IMR-90 (cell line): ENCODE measurements at regions not wholly inside any gene's neighbourhood (a gene's known extent, or its start where the extent isn't known, plus 50 kb on each side); places are given as distances from the start of the nearest gene placed in this dataset.

Experiments used
- BHLHE40 ChIP-seq: fragments of 150-350 bp; IDR thresholded peaks from 2 replicates; pipeline ENCODE4 v1.6.1; 2016; ENCODE audit warnings: mild to moderate bottlenecking, low read depth, low read length
- CEBPB ChIP-seq: IDR thresholded peaks from 2 replicates; pipeline ENCODE4 v1.6.1; 2012; ENCODE audit warnings: low read depth, low read length, improper control_type of control experiment
- FOS ChIP-seq: fragments of 150-350 bp; IDR thresholded peaks from 2 replicates; pipeline ENCODE4 v1.6.1; 2016; ENCODE audit warnings: low read depth, low read length
- MAFK ChIP-seq: IDR thresholded peaks from 2 replicates; pipeline ENCODE4 v1.6.1; 2012; ENCODE audit warnings: low read depth, low read length, improper control_type of control experiment
- MAZ ChIP-seq: IDR thresholded peaks from 2 replicates; pipeline ENCODE4 v1.6.1; 2012; ENCODE audit warnings: low read depth, mild to moderate bottlenecking, low read length, improper control_type of control experiment, moderate library complexity, borderline replicate concordance
- MXI1 ChIP-seq: IDR thresholded peaks from 2 replicates; pipeline ENCODE4 v1.6.1; 2012; ENCODE audit warnings: low read depth, mild to moderate bottlenecking, low read length, moderate library complexity, borderline replicate concordance
- POLR2A ChIP-seq: IDR thresholded peaks from 2 replicates; pipeline ENCODE4 v1.6.1; 2012; ENCODE audit warnings: mild to moderate bottlenecking, low read depth, low read length
- RAD21 ChIP-seq: IDR thresholded peaks from 2 replicates; pipeline ENCODE4 v1.6.1; 2012; ENCODE audit warnings: low read length, improper control_type of control experiment
- TF ChIP-seq, protein P1 (sequence below): conservative IDR thresholded peaks from 2 replicates; pipeline ENCODE4 v1.5.1; 2012; ENCODE audit warnings: mild to moderate bottlenecking, low read depth, low read length, improper control_type of control experiment
- TF ChIP-seq, protein P2 (sequence below): fragments of 150-350 bp; IDR thresholded peaks from 2 replicates; pipeline ENCODE4 v1.6.1; 2017; ENCODE audit warnings: mild to moderate bottlenecking, antibody characterized with exemption, low read length, low read depth
- TF ChIP-seq, protein P3 (sequence below): fragments of 150-350 bp; IDR thresholded peaks from 2 replicates; pipeline ENCODE4 v1.6.1; 2016; ENCODE audit warnings: low read depth, mild to moderate bottlenecking, low read length, moderate library complexity, borderline replicate concordance

DNA sequence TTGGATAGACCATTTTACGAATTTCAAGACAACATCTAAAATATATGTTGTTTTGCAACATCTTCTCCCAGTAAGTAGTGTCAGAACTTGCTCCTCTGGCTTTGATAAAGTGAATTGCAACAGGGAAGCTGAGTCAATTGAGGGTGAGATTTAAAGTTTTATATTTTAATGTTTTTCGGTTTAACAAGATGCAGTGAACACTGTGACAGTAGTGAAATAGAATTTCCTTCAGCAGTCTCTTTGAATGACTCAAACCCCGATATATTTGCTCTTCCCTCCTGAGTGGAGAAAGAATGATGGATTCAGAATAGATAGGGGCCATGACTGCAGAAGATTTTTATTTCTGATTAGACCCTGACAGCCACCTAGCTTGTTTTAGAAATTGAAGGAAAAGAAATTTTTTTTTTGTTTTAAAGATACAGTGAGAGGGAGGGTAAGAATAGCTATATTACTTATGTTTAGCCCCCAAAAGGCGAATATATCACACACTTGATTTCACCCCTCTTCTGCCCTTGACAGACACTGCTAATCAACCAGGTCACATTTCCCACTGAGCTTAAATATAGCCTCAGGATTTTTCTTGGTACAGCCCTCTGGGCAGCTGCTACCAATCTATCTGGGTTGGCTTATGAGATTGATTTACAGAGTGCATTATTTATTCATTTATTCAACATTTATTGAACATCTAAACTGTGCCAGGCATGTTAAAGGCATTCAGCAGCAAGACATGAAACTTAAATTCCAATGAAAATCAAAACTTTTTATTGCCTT, 183.3 kb upstream of the ADAMTS9 start:
- TF ChIP-seq, protein P1, sequence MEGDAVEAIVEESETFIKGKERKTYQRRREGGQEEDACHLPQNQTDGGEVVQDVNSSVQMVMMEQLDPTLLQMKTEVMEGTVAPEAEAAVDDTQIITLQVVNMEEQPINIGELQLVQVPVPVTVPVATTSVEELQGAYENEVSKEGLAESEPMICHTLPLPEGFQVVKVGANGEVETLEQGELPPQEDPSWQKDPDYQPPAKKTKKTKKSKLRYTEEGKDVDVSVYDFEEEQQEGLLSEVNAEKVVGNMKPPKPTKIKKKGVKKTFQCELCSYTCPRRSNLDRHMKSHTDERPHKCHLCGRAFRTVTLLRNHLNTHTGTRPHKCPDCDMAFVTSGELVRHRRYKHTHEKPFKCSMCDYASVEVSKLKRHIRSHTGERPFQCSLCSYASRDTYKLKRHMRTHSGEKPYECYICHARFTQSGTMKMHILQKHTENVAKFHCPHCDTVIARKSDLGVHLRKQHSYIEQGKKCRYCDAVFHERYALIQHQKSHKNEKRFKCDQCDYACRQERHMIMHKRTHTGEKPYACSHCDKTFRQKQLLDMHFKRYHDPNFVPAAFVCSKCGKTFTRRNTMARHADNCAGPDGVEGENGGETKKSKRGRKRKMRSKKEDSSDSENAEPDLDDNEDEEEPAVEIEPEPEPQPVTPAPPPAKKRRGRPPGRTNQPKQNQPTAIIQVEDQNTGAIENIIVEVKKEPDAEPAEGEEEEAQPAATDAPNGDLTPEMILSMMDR = no peak
- TF ChIP-seq FOS (no peak), BHLHE40 (no peak), POLR2A (no peak), MAFK (no peak), CEBPB (no peak), MXI1 (no peak), RAD21 (no peak), MAZ (no peak)
- TF ChIP-seq, protein P2, sequence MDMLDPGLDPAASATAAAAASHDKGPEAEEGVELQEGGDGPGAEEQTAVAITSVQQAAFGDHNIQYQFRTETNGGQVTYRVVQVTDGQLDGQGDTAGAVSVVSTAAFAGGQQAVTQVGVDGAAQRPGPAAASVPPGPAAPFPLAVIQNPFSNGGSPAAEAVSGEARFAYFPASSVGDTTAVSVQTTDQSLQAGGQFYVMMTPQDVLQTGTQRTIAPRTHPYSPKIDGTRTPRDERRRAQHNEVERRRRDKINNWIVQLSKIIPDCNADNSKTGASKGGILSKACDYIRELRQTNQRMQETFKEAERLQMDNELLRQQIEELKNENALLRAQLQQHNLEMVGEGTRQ = no peak
- TF ChIP-seq, protein P3, sequence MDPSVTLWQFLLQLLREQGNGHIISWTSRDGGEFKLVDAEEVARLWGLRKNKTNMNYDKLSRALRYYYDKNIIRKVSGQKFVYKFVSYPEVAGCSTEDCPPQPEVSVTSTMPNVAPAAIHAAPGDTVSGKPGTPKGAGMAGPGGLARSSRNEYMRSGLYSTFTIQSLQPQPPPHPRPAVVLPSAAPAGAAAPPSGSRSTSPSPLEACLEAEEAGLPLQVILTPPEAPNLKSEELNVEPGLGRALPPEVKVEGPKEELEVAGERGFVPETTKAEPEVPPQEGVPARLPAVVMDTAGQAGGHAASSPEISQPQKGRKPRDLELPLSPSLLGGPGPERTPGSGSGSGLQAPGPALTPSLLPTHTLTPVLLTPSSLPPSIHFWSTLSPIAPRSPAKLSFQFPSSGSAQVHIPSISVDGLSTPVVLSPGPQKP = no peak
